Muscle of leg (tissue), 3 donors: ENCODE measurements at regions not wholly inside any gene's neighbourhood (a gene's known extent, or its start where the extent isn't known, plus 50 kb on each side); places are given as distances from the start of the nearest gene placed in this dataset.

Experiments
- DNase-seq: peaks from one replicate; pipeline ENCODE4 v3.0.0; 2013
- H3K27ac ChIP-seq: one replicate; pipeline ENCODE4 v1.5.1; 2013; ENCODE audit warnings: mild to moderate bottlenecking, low read length, control low read depth
- H3K27me3 ChIP-seq: one replicate; pipeline ENCODE4 v1.6.1; 2013; ENCODE audit warnings: low read length; ENCODE audit not compliant: control insufficient read depth, insufficient read depth
- H3K36me3 ChIP-seq: one replicate; pipeline ENCODE4 v1.6.1; 2013; ENCODE audit warnings: low read length; ENCODE audit not compliant: control insufficient read depth, insufficient read depth
- H3K4me1 ChIP-seq: one replicate; pipeline ENCODE4 v1.6.1; 2013; ENCODE audit warnings: low read length; ENCODE audit not compliant: control insufficient read depth, insufficient read depth
- H3K4me3 ChIP-seq: one replicate; pipeline ENCODE4 v1.5.1; 2013; ENCODE audit warnings: low read length, control low read depth
- H3K9me3 ChIP-seq: replicated peaks from 2 replicates; pipeline ENCODE4 v1.6.1; 2013; ENCODE audit warnings: low read depth, low read length; ENCODE audit not compliant: control insufficient read depth
- WGBS: methylation state at CpG from one replicate; pipeline ENCODE4 v1.1.5; 2013; ENCODE audit warnings: missing lambda C conversion rate; ENCODE audit not compliant: insufficient coverage; 5-methylcytosine and 5-hydroxymethylcytosine counted together

GRCh38 chr20:51154708-51155690 lies 132.1 kb upstream of the KCNG1 start:
- Histone ChIP-seq H3K4me1 (no peaks in the 10 kb centered on the region), H3K36me3 (no peaks in the 10 kb centered on the region), H3K4me3 (no peak overlapping the region), H3K9me3 (no peaks in the 10 kb centered on the region), H3K27me3 (peaks cover 18% of the 10 kb centered on the region), H3K27ac (no peak overlapping the region)
- DNase-seq = no peak
- WGBS = 90% methylated on average over 15 of the region's 19 CpGs

GRCh38 chr20:51153867-51154707 lies 131.2 kb upstream of the KCNG1 start:
- H3K36me3 ChIP-seq = no peaks in the 10 kb centered on the region
- no peak for DNase-seq
- no peaks in the 10 kb centered on the region for H3K4me1 ChIP-seq
- 74% methylated on average over 3 of the region's 6 CpGs for WGBS
- no peak overlapping the region for H3K4me3 ChIP-seq
- H3K27me3 ChIP-seq = peaks cover 11% of the 10 kb centered on the region
- H3K27ac ChIP-seq = no peak overlapping the region
- no peaks in the 10 kb centered on the region for H3K9me3 ChIP-seq

DNA sequence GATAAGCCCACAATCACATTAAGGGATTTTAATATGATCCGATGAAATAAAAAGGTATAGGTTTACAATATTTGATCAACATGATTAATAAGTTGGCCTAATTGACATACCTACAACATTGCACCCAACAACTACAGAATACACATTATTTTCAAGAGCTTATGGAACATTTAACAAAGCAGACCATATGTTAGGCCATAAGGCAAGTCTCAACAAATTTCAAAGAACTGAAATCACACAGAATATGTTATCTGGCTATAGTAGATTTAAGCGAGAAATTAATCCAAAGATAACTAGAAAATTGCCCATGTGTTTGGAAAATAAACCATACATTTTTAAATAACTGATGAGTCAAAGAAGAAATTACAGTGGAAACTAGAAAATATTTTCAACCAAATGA lies 126.0 kb upstream of the KCNG1 start:
- Histone ChIP-seq H3K4me1 (no peaks in the 10 kb centered on the region), H3K9me3 (no peaks in the 10 kb centered on the region), H3K36me3 (no peaks in the 10 kb centered on the region), H3K27ac (no peak overlapping the region), H3K4me3 (no peak overlapping the region), H3K27me3 (peaks cover 6% of the 10 kb centered on the region)
- WGBS = no CpG with 5 or more reads among the region's 2 CpGs
- DNase-seq = no peak

DNA sequence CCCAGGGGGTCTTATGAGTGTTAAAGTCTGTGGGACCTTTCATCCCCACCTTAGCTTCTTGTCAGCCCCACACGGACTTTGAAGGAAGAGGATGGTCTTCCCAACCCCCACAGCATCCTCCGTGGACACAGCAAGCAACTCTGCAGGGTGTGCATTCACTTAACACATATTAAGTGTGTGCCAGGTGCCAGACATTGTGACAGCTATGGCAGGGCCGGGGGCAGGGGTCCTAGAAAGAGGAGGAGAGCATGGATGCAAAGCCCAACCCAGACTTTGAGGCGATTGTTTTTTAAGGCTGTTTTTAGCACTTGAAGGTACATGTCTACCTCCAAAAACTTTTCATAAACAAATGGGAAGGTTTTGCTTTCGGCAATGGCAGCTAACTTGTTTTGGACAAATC lies 121.6 kb upstream of the KCNG1 start:
- WGBS = 47% methylated on average over 3 of the region's 5 CpGs

DNA sequence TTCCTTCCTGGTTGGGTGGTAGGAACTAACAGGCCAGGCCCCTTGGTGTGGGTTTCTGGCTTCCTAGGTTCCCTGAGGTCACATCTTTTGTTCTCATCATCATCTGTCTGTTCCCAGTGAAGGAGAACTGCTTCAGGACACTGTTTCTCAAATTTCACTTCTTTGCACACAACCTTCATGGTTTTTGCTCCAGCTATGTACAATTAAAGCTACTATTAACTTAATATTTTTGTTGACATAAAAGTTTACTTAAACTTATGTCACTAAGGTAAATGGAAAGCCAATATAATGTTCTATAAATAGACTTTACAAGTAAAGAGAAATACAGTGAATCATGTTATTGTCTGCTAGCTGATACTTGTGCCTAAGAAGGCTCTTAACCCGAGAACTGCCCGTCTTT lies 120.7 kb upstream of the KCNG1 start:
- no peak for DNase-seq
- no peaks in the 10 kb centered on the region for H3K9me3 ChIP-seq
- peaks cover 8% of the 10 kb centered on the region for H3K27me3 ChIP-seq
- no CpG with 5 or more reads among the region's 2 CpGs for WGBS
- no peak overlapping the region for H3K4me3 ChIP-seq
- H3K36me3 ChIP-seq = no peaks in the 10 kb centered on the region
- H3K4me1 ChIP-seq = no peaks in the 10 kb centered on the region
- no peak overlapping the region for H3K27ac ChIP-seq

More for the DNA sequence above, 121.6 kb upstream of the KCNG1 start:
- DNase-seq = no peak
- Histone ChIP-seq H3K27me3 (peaks cover 6% of the 10 kb centered on the region), H3K9me3 (no peaks in the 10 kb centered on the region), H3K36me3 (no peaks in the 10 kb centered on the region), H3K27ac (no peak overlapping the region), H3K4me1 (no peaks in the 10 kb centered on the region), H3K4me3 (no peak overlapping the region)

DNA sequence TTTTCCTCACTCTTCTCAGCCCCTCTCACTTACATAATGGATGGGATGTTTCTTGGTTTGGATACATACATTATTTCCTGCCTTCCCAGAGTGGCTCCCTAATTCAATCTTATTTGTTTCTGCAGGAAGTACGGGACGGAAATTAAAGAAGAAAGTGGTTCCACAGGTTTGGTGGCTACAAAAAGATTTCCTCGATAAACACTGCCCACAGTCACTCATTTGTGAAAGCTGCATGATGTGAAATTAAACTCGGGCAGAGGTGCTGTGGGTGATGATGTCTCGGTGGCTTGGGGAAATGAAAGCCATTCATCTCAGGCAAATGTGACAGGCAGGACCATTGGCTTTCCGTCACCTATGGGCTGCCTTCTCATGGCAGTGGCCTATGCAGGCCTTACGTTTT lies 119.5 kb upstream of the KCNG1 start:
- Histone ChIP-seq H3K27me3 (peaks cover 8% of the 10 kb centered on the region), H3K4me3 (no peak overlapping the region), H3K4me1 (no peaks in the 10 kb centered on the region), H3K27ac (no peak overlapping the region), H3K36me3 (no peaks in the 10 kb centered on the region), H3K9me3 (no peaks in the 10 kb centered on the region)
- DNase-seq = no peak
- 83% methylated on average over 1 of the region's 7 CpGs for WGBS

DNA sequence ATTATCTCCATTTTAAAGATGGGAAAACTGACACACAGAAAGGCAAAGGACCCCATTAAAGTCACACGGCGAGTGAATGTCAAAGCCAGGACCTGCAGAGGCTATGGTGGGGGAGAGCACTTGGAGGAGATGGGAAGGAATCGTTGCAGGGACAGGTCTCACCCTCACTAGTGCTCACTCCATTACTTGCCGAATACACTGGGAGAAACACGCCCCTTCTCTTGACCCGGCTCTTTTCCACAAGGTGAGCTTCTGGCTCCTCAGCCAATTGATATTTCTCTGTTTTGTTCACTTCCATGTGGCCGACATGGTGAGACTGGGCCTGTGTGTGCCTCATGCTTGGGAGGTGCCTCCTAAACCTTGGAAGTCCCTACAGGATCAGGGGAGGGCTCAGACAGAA lies 117.8 kb upstream of the KCNG1 start:
- no peak overlapping the region for H3K4me3 ChIP-seq
- peaks cover 8% of the 10 kb centered on the region for H3K27me3 ChIP-seq
- H3K27ac ChIP-seq = no peak overlapping the region
- 91% methylated on average over 6 of the region's 7 CpGs for WGBS
- no peak for DNase-seq
- H3K36me3 ChIP-seq = no peaks in the 10 kb centered on the region
- no peaks in the 10 kb centered on the region for H3K9me3 ChIP-seq
- H3K4me1 ChIP-seq = no peaks in the 10 kb centered on the region

DNA sequence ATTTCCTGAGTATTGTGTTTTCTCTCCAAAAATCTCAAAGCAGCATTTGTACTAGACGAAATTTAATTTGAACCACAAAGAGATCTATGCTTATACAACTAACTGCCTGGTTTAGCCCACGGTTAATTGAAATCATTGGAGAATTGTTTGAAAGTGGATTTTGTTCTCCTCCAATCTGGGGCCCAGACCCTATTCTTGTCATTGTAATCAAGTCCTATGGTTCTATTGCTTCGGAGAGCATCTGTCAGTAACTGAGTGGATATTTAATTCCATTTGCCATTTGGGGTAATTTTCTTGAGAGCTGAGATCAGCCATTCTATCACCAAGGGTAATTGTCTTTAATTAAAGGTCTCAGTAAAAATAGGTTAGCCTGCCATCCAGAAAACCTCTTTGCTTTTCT lies 117.0 kb upstream of the KCNG1 start:
- no CpG with 5 or more reads among the region's 3 CpGs for WGBS
- Histone ChIP-seq H3K9me3 (no peaks in the 10 kb centered on the region), H3K27ac (no peak overlapping the region), H3K4me3 (no peak overlapping the region), H3K4me1 (no peaks in the 10 kb centered on the region), H3K36me3 (no peaks in the 10 kb centered on the region), H3K27me3 (peaks cover 8% of the 10 kb centered on the region)
- DNase-seq = no peak

DNA sequence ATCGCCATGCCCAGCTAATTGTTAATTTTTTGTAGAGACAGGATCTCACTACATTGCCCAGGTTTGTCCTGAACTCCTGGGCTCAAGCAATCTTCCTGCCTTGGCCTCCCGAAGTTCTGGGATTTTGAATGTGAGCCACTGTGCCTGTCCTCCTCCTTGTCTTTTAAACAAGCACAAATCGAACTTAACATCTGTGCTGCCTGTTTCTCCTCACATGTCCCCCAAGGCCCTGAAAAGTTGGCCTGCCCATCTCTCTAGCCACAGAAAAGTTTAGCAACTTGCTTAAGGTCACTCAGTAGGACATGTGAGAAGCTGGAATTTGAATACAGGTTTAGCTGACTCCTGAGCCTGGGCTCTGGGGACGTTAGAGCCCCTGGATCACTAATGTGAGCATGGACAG lies 115.7 kb upstream of the KCNG1 start:
- no peak for DNase-seq

GRCh38 chr20:51137461-51137860 lies 114.6 kb upstream of the KCNG1 start:
- peaks cover 2% of the 10 kb centered on the region for H3K27me3 ChIP-seq
- no peaks in the 10 kb centered on the region for H3K9me3 ChIP-seq

More for the DNA sequence above, 115.7 kb upstream of the KCNG1 start:
- H3K4me3 ChIP-seq = no peak overlapping the region
- no peak overlapping the region for H3K27ac ChIP-seq
- H3K27me3 ChIP-seq = peaks cover 2% of the 10 kb centered on the region
- H3K4me1 ChIP-seq = no peaks in the 10 kb centered on the region
- no peaks in the 10 kb centered on the region for H3K9me3 ChIP-seq
- H3K36me3 ChIP-seq = no peaks in the 10 kb centered on the region
- WGBS = 83% methylated on average over 3 of the region's 4 CpGs

More at GRCh38 chr20:51137461-51137860, 114.6 kb upstream of the KCNG1 start:
- Histone ChIP-seq H3K4me1 (no peaks in the 10 kb centered on the region), H3K27ac (no peak overlapping the region), H3K36me3 (no peaks in the 10 kb centered on the region), H3K4me3 (no peak overlapping the region)
- no peak for DNase-seq
- WGBS = 71% methylated on average over 2 of the region's 3 CpGs
